GM12878 (cell line): ENCODE measurements at regions not wholly inside any gene's neighbourhood (a gene's known extent, or its start where the extent isn't known, plus 50 kb on each side); places are given as distances from the start of the nearest gene placed in this dataset.

Experiments
- CBFB ChIP-seq: IDR thresholded peaks from 2 replicates; pipeline ENCODE4 v1.6.1; 2016; ENCODE audit warnings: antibody characterized with exemption, low read depth
- CBX3 ChIP-seq: fragments of 200-600 bp; sonication (generic); IDR thresholded peaks from 2 replicates; pipeline ENCODE4 v1.6.1; 2016; ENCODE audit warnings: low read depth, borderline replicate concordance
- EP300 ChIP-seq, 2 experiments: fragments of 150-350 bp in 1 of 2; IDR thresholded peaks; 2 replicates each; pipeline ENCODE4 v1.6.1; 2011 to 2012; ENCODE audit warnings: low read depth in 2 of 2, low read length in 2 of 2, borderline replicate concordance in 1 of 2, improper control_type of control experiment in 1 of 2, inconsistent platforms in 1 of 2; ENCODE audit not compliant: control insufficient read depth in 1 of 2
- JUND ChIP-seq: IDR thresholded peaks from 2 replicates; pipeline ENCODE4 v1.6.1; 2012; ENCODE audit warnings: low read depth, mild to moderate bottlenecking, low read length, improper control_type of control experiment, moderate library complexity
- MEF2B ChIP-seq: fragments of 450-650 bp; IDR thresholded peaks from 2 replicates; pipeline ENCODE4 v1.6.1; 2018; ENCODE audit warnings: mild to moderate bottlenecking, moderate library complexity; ENCODE audit not compliant: partially characterized antibody, poor library complexity, severe bottlenecking
- MTA2 ChIP-seq: fragments of 450-650 bp; IDR thresholded peaks from 2 replicates; pipeline ENCODE4 v1.6.1; 2016; ENCODE audit warnings: low read depth, mild to moderate bottlenecking, moderate library complexity
- POLR2A ChIP-seq: IDR thresholded peaks from 2 replicates; pipeline ENCODE4 v1.6.1; 2011; ENCODE audit warnings: low read depth, mild to moderate bottlenecking, low read length
- RELA ChIP-seq: fragments of 450-650 bp; IDR thresholded peaks from 2 replicates; pipeline ENCODE4 v1.8.0; 2014; ENCODE audit warnings: borderline replicate concordance; ENCODE audit not compliant: partially characterized antibody
- RUNX3 ChIP-seq: IDR thresholded peaks from 2 replicates; pipeline ENCODE4 v1.6.1; 2012; ENCODE audit warnings: low read length, inconsistent platforms
- SRF ChIP-seq, 2 experiments: IDR thresholded peaks; 2 replicates each; pipeline ENCODE4 v1.6.1; 2011; ENCODE audit warnings: low read depth in 2 of 2, low read length in 2 of 2, mild to moderate bottlenecking in 1 of 2, moderate library complexity in 1 of 2
- TBL1XR1 ChIP-seq: IDR thresholded peaks from 2 replicates; pipeline ENCODE4 v1.6.1; 2012; ENCODE audit warnings: low read depth, low read length, improper control_type of control experiment
- ZBED1 ChIP-seq: IDR thresholded peaks from 2 replicates; pipeline ENCODE4 v1.6.1; 2016; ENCODE audit warnings: borderline replicate concordance
- ZNF207 ChIP-seq: fragments of 450-650 bp; IDR thresholded peaks from 2 replicates; pipeline ENCODE4 v1.6.1; 2014; ENCODE audit warnings: antibody characterized with exemption, mild to moderate bottlenecking, borderline replicate concordance
- TF ChIP-seq, protein P1 (sequence below): IDR thresholded peaks from 2 replicates; pipeline ENCODE4 v1.6.1; 2011; ENCODE audit warnings: low read depth, low read length, improper control_type of control experiment, borderline replicate concordance
- TF ChIP-seq, protein P2 (sequence below): fragments of 150-350 bp; IDR thresholded peaks from 2 replicates; pipeline ENCODE4 v1.6.1; 2014; ENCODE audit warnings: mild to moderate bottlenecking, low read depth, low read length
- TF ChIP-seq, protein P3 (sequence below): fragments of 450-650 bp; IDR thresholded peaks from 2 replicates; pipeline ENCODE4 v1.6.1; 2016; ENCODE audit warnings: mild to moderate bottlenecking
- TF ChIP-seq, protein P4 (sequence below): fragments of 450-650 bp; IDR thresholded peaks from 2 replicates; pipeline ENCODE4 v1.6.1; 2018; ENCODE audit warnings: borderline replicate concordance, mild to moderate bottlenecking; ENCODE audit not compliant: partially characterized antibody
- TF ChIP-seq, protein P5 (sequence below): fragments of 450-650 bp; IDR thresholded peaks from 2 replicates; pipeline ENCODE4 v1.6.1; 2014; ENCODE audit warnings: mild to moderate bottlenecking
- TF ChIP-seq, protein P6 (sequence below): IDR thresholded peaks from 2 replicates; pipeline ENCODE4 v1.6.1; 2011; ENCODE audit warnings: low read depth, mild to moderate bottlenecking, low read length, moderate library complexity, borderline replicate concordance; ENCODE audit errors: extremely low read depth

DNA sequence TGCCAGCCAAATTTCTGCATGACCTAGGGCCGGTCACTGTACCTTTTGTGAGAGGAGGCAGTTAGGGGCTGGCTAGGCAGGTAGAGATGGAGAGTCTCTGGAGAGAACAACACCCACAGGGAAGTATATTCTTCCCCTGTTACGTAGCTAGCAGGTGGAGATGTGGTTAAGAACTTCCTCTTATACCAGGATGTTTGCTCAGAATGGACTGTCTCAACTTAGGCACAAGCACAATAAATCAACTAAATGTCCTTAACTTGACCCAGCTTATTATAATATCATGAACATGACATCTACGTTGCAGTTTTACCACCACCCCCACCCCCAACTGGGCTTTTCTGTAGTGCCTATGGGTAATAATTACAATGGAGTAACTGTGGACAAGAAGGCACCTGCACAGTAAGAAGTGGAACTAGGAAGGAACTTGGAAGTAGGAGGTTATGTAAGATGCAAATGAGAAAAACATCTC is 60.7 kb upstream of the MPEG1 start (continued):
- TF ChIP-seq MEF2B (peak; percentile 91), TBL1XR1 (peak; percentile 74; the same call in 1 of the 2 replicates), ZBED1 (peak; percentile 91; the same call in 1 of the 2 replicates), ZNF207 (no peak), JUND (no peak), RUNX3 (peak; percentile 96), RELA (no peak), EP300 (IDR thresholded peaks at IDR 0.05; ENCODE audit: borderline replicate concordance in 1 of 2, control insufficient read depth in 1 of 2, low read depth in 2 of 2, low read length in 2 of 2) (peak; percentile 88 to 96), MTA2 (peak; percentile 89), CBFB (peak; percentile 89), CBX3 (no peak), POLR2A (no peak), SRF (IDR thresholded peaks at IDR 0.05; ENCODE audit: low read depth in 2 of 2, low read length in 2 of 2) (0 out of 4 replicates have a peak, but pooled peaks of 1 of the 2 experiments have one; percentile 25)
- TF ChIP-seq, protein P1, sequence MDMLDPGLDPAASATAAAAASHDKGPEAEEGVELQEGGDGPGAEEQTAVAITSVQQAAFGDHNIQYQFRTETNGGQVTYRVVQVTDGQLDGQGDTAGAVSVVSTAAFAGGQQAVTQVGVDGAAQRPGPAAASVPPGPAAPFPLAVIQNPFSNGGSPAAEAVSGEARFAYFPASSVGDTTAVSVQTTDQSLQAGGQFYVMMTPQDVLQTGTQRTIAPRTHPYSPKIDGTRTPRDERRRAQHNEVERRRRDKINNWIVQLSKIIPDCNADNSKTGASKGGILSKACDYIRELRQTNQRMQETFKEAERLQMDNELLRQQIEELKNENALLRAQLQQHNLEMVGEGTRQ: no peak
- TF ChIP-seq, protein P2, sequence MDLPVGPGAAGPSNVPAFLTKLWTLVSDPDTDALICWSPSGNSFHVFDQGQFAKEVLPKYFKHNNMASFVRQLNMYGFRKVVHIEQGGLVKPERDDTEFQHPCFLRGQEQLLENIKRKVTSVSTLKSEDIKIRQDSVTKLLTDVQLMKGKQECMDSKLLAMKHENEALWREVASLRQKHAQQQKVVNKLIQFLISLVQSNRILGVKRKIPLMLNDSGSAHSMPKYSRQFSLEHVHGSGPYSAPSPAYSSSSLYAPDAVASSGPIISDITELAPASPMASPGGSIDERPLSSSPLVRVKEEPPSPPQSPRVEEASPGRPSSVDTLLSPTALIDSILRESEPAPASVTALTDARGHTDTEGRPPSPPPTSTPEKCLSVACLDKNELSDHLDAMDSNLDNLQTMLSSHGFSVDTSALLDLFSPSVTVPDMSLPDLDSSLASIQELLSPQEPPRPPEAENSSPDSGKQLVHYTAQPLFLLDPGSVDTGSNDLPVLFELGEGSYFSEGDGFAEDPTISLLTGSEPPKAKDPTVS: no peak
- TF ChIP-seq, protein P3, sequence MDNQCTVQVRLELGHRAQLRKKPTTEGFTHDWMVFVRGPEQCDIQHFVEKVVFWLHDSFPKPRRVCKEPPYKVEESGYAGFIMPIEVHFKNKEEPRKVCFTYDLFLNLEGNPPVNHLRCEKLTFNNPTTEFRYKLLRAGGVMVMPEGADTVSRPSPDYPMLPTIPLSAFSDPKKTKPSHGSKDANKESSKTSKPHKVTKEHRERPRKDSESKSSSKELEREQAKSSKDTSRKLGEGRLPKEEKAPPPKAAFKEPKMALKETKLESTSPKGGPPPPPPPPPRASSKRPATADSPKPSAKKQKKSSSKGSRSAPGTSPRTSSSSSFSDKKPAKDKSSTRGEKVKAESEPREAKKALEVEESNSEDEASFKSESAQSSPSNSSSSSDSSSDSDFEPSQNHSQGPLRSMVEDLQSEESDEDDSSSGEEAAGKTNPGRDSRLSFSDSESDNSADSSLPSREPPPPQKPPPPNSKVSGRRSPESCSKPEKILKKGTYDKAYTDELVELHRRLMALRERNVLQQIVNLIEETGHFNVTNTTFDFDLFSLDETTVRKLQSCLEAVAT: no peak
- TF ChIP-seq, protein P4, sequence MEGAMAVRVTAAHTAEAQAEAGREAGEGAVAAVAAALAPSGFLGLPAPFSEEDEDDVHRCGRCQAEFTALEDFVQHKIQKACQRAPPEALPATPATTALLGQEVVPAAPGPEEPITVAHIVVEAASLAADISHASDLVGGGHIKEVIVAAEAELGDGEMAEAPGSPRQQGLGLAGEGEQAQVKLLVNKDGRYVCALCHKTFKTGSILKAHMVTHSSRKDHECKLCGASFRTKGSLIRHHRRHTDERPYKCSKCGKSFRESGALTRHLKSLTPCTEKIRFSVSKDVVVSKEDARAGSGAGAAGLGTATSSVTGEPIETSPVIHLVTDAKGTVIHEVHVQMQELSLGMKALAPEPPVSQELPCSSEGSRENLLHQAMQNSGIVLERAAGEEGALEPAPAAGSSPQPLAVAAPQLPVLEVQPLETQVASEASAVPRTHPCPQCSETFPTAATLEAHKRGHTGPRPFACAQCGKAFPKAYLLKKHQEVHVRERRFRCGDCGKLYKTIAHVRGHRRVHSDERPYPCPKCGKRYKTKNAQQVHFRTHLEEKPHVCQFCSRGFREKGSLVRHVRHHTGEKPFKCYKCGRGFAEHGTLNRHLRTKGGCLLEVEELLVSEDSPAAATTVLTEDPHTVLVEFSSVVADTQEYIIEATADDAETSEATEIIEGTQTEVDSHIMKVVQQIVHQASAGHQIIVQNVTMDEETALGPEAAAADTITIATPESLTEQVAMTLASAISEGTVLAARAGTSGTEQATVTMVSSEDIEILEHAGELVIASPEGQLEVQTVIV: peak; percentile 35
- TF ChIP-seq, protein P5, sequence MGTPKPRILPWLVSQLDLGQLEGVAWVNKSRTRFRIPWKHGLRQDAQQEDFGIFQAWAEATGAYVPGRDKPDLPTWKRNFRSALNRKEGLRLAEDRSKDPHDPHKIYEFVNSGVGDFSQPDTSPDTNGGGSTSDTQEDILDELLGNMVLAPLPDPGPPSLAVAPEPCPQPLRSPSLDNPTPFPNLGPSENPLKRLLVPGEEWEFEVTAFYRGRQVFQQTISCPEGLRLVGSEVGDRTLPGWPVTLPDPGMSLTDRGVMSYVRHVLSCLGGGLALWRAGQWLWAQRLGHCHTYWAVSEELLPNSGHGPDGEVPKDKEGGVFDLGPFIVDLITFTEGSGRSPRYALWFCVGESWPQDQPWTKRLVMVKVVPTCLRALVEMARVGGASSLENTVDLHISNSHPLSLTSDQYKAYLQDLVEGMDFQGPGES: no peak
- TF ChIP-seq, protein P6, sequence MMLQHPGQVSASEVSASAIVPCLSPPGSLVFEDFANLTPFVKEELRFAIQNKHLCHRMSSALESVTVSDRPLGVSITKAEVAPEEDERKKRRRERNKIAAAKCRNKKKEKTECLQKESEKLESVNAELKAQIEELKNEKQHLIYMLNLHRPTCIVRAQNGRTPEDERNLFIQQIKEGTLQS: no peak
